Chondrocyte (in vitro differentiated cells): ENCODE measurements at regions not wholly inside any gene's neighbourhood (a gene's known extent, or its start where the extent isn't known, plus 50 kb on each side); places are given as distances from the start of the nearest gene placed in this dataset.

Experiments
- DNase-seq: peaks from one replicate; pipeline ENCODE4 v3.0.0; 2021; ENCODE audit warnings: mixed read lengths, low spot score
- H3K27ac Mint-ChIP-seq: one replicate; pipeline ENCODE4 v1.8.0; 2021; ENCODE audit warnings: mild to moderate bottlenecking, moderate library complexity, mixed read lengths; ENCODE audit not compliant: unreplicated experiment
- H3K27me3 Mint-ChIP-seq: 2 replicates; pipeline ENCODE4 v1.8.0; 2021; ENCODE audit warnings: low read depth, mixed read lengths
- H3K36me3 Mint-ChIP-seq: 2 replicates; pipeline ENCODE4 v1.8.0; 2021; ENCODE audit warnings: low read depth, mixed read lengths
- H3K4me1 Mint-ChIP-seq: 2 replicates; pipeline ENCODE4 v1.8.0; 2021; ENCODE audit warnings: low read depth, mild to moderate bottlenecking, mixed read lengths
- H3K4me3 Mint-ChIP-seq: one replicate; pipeline ENCODE4 v1.8.0; 2021; ENCODE audit warnings: mild to moderate bottlenecking, moderate library complexity, mixed read lengths; ENCODE audit not compliant: unreplicated experiment
- H3K9me3 Mint-ChIP-seq: 2 replicates; pipeline ENCODE4 v1.8.0; 2021; ENCODE audit warnings: low read depth, mixed read lengths
- CTCF ChIP-seq: fragments of 200-600 bp; sonication (generic); IDR thresholded peaks from 2 replicates; pipeline ENCODE4 v1.5.0; 2021; ENCODE audit warnings: antibody characterized with exemption, mild to moderate bottlenecking, moderate library complexity

- Mint-ChIP-seq H3K4me1 (peaks cover 14% of the 10 kb centered on the region), H3K27ac (no peak overlapping the region), H3K27me3 (no peaks in the 10 kb centered on the region), H3K9me3 (peaks cover 5% of the 10 kb centered on the region), H3K36me3 (peaks cover 6% of the 10 kb centered on the region), H3K4me3 (no peak overlapping the region)
- no peak for TF ChIP-seq CTCF
- no peak for DNase-seq
These were observed 186.7 kb upstream of the SIX2 start for GRCh38 chr2:45195916-45196315.

- H3K27me3 Mint-ChIP-seq: no peaks in the 10 kb centered on the region
- peaks cover 8% of the 10 kb centered on the region for H3K36me3 Mint-ChIP-seq
- H3K9me3 Mint-ChIP-seq: peaks cover 5% of the 10 kb centered on the region
- H3K4me3 Mint-ChIP-seq: no peak overlapping the region
- no peak overlapping the region for H3K27ac Mint-ChIP-seq
- H3K4me1 Mint-ChIP-seq: peaks cover 22% of the 10 kb centered on the region
- DNase-seq: no peak
- no peak for TF ChIP-seq CTCF
These were observed 185.3 kb upstream of the SIX2 start for GRCh38 chr2:45194596-45194995.

GRCh38 chr2:45193581-45193980, 184.3 kb upstream of the SIX2 start:
- no peak for DNase-seq
- Mint-ChIP-seq H3K27ac (no peak overlapping the region), H3K4me1 (peaks cover 22% of the 10 kb centered on the region), H3K4me3 (no peak overlapping the region), H3K27me3 (no peaks in the 10 kb centered on the region), H3K9me3 (peaks cover 5% of the 10 kb centered on the region), H3K36me3 (peaks cover 8% of the 10 kb centered on the region)
- TF ChIP-seq CTCF: no peak

- peaks cover 22% of the 10 kb centered on the region for H3K4me1 Mint-ChIP-seq
- no peak for TF ChIP-seq CTCF
- peaks cover 3% of the 10 kb centered on the region for H3K9me3 Mint-ChIP-seq
- H3K4me3 Mint-ChIP-seq: no peak overlapping the region
- H3K27me3 Mint-ChIP-seq: no peaks in the 10 kb centered on the region
- H3K27ac Mint-ChIP-seq: no peak overlapping the region
- DNase-seq: no peak
- peaks cover 6% of the 10 kb centered on the region for H3K36me3 Mint-ChIP-seq
These were observed 183.7 kb upstream of the SIX2 start for GRCh38 chr2:45192991-45193390.

- Mint-ChIP-seq H3K27ac (no peak overlapping the region), H3K4me3 (no peak overlapping the region), H3K4me1 (peaks cover 22% of the 10 kb centered on the region), H3K27me3 (no peaks in the 10 kb centered on the region), H3K9me3 (no peaks in the 10 kb centered on the region), H3K36me3 (peaks cover 4% of the 10 kb centered on the region)
- DNase-seq: no peak
- no peak for TF ChIP-seq CTCF
These were observed 183.2 kb upstream of the SIX2 start for GRCh38 chr2:45192481-45192880.
